Muscle layer of colon (tissue), 2 donors: ENCODE measurements at regions not wholly inside any gene's neighbourhood (a gene's known extent, or its start where the extent isn't known, plus 50 kb on each side); places are given as distances from the start of the nearest gene placed in this dataset.

Experiments used
- H3K27ac ChIP-seq: one replicate; pipeline ENCODE4 v1.7.0; 2013; ENCODE audit warnings: low read depth, mild to moderate bottlenecking, low read length, moderate library complexity
- H3K27me3 ChIP-seq, 2 donors: one replicate each; pipeline ENCODE4 v1.7.0; 2013; ENCODE audit warnings: low read length in 2 of 2, mild to moderate bottlenecking in 2 of 2; ENCODE audit not compliant: insufficient read depth in 2 of 2, control insufficient read depth in 1 of 2
- H3K36me3 ChIP-seq: one replicate; pipeline ENCODE4 v1.7.0; 2013; ENCODE audit warnings: mild to moderate bottlenecking, low read length; ENCODE audit not compliant: insufficient read depth
- H3K4me1 ChIP-seq: one replicate; pipeline ENCODE4 v1.7.0; 2013; ENCODE audit warnings: mild to moderate bottlenecking, low read length; ENCODE audit not compliant: insufficient read depth
- H3K4me3 ChIP-seq, 2 donors: one replicate each; pipeline ENCODE4 v1.7.0; 2013; ENCODE audit warnings: low read length in 2 of 2, low read depth in 1 of 2, mild to moderate bottlenecking in 1 of 2, moderate library complexity in 1 of 2
- H3K9ac ChIP-seq: one replicate; pipeline ENCODE4 v1.7.0; 2013; ENCODE audit warnings: low read length
- H3K9me3 ChIP-seq: one replicate; pipeline ENCODE4 v1.7.0; 2013; ENCODE audit warnings: mild to moderate bottlenecking, low read length
- donor health status: abdominal sarcoma.
- donor health status: Adenocarcinoma of cecum.

DNA sequence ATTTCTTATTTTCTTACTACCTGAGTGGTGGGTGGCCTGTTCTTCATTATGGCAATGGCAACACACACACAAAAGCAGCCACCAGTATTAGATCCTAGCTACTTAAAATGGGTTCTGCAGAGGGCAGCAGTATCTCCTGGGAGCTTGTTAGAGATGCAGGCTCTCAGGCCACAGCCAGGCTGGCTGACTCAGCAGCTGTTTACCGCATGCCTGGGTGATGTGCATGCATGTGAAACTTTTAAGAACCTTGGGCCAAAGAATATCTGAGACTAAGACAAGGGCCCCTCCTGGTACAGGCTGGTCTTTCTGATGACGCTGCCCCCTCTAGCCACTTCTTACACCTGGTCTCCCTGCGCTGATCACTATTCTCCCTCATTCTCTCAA is 399.0 kb downstream of the MED10 start:
- H3K4me3 ChIP-seq, result no peak overlapping the region
- H3K9me3 ChIP-seq, result no peaks in the 10 kb centered on the region
- no peaks in the 10 kb centered on the region for H3K36me3 ChIP-seq
- no peaks in the 10 kb centered on the region for H3K27me3 ChIP-seq
- no peaks in the 10 kb centered on the region for H3K4me1 ChIP-seq
- H3K27ac ChIP-seq, result no peak overlapping the region
- H3K9ac ChIP-seq, result no peak overlapping the region

DNA sequence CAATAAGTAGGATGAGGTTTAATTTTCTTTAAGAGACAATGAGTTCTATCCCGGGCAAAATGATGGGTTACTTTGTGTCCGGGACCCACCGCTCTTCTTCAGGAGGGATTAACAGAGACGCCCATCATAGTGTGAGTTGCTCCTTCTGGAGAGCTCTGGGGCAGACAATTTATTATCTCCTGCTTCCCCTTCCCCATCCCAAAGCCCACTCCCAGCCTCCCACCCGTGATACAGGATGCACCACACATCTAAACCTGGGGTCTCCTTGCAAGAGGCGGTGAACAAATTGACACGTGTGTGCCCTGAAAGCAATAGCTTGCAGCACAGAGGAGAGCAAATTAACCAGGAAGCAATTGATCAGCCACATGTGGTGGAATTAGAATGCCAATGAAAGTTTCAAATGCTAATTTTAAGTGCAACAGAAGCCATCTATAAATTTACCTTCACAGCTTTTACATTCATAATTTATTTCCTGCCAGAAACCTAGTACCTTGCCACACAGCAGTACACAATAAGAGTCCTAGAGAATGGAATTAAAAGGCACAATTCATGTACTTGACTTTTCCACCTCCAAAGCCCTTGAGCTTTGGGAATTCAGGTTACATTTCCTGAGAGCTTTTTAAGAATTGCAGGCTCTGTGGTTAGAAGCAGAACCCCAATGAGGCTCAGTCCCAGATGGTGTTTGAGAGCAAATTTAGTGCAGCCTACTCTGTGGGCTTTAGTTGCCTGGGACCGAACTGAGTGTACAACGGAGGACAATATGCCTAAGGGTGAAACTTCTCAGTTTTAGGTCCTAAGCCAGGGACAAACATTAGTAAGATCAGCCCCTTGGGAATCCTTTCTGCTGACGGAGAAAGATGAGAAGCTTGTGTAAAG is 399.6 kb downstream of the MED10 start:
- no peak overlapping the region for H3K27ac ChIP-seq
- no peak overlapping the region for H3K4me3 ChIP-seq
- no peaks in the 10 kb centered on the region for H3K9me3 ChIP-seq
- no peaks in the 10 kb centered on the region for H3K4me1 ChIP-seq
- H3K36me3 ChIP-seq, result no peaks in the 10 kb centered on the region
- no peaks in the 10 kb centered on the region for H3K27me3 ChIP-seq
- H3K9ac ChIP-seq, result no peak overlapping the region

DNA sequence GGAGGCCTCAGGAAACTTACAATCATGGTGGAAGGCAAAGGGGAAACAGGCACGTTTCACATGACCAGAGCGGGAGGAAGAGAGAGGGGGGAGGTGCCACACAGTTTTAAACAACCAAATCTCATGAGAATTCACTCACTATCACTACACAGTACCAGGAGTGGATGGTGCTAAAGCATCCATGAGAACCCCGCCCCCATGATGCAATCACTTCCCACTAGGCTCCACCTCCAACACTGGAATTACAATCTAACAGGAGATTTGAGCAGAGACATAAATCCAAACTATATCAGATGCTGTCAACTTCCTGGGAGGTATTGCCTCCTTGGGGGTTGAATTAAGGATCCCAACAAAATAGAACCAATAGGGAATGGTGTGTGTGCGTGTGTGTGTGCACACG is 407.1 kb downstream of the MED10 start:
- H3K4me3 ChIP-seq, result no peak overlapping the region
- H3K9me3 ChIP-seq, result no peaks in the 10 kb centered on the region
- H3K27ac ChIP-seq, result no peak overlapping the region
- no peaks in the 10 kb centered on the region for H3K27me3 ChIP-seq
- H3K9ac ChIP-seq, result no peak overlapping the region
- no peaks in the 10 kb centered on the region for H3K4me1 ChIP-seq
- H3K36me3 ChIP-seq, result no peaks in the 10 kb centered on the region

DNA sequence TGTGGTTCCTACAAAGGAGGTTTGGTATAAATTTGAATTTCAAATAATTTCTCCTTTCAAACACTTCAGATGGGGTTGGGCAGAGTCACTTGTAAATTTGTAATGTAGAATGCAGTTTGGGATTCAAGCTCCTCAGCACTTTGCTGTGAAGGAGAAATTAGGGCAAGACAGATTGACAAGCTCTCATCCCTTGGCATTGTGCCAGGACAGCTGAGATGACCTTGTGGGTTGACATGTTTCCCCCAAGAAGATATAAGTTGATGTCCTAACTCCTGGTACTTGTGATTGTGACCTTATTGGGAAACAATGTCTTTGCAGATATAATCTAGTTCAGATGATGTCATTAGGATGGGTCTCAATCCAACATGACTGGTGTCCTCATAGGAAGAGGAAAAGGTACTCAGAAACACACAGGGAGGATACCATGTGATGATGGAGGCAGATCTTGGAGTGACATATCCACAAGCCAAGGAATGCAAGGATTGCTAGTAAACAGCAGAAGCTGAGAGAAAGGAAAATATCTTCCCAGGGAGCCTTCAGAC is 408.3 kb downstream of the MED10 start:
- Histone ChIP-seq H3K27ac (no peak overlapping the region), H3K36me3 (no peaks in the 10 kb centered on the region), H3K4me3 (no peak overlapping the region), H3K4me1 (no peaks in the 10 kb centered on the region), H3K27me3 (no peaks in the 10 kb centered on the region), H3K9me3 (no peaks in the 10 kb centered on the region), H3K9ac (no peak overlapping the region)

DNA sequence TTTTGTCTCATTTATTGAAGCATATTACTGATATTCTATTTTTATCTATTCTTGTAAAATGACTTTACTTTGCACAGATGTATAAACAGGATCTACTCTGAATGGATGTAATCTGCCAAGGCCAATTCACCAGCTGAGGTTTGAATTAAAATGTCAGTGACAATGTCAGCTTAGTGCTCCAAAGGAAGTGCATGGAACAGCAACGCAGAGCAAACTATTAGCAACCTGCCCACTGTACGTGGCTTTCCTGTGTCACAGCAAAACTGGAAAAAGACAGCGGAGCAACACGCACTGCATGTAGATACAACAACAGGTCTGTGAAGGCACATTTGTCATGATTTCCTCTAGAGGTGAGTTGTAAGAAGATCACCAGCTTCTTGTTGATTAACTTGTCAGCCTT is 409.4 kb downstream of the MED10 start:
- no peak overlapping the region for H3K9ac ChIP-seq
- H3K36me3 ChIP-seq, result no peaks in the 10 kb centered on the region
- no peaks in the 10 kb centered on the region for H3K4me1 ChIP-seq
- H3K4me3 ChIP-seq, result no peak overlapping the region
- no peaks in the 10 kb centered on the region for H3K27me3 ChIP-seq
- no peak overlapping the region for H3K27ac ChIP-seq
- H3K9me3 ChIP-seq, result no peaks in the 10 kb centered on the region

DNA sequence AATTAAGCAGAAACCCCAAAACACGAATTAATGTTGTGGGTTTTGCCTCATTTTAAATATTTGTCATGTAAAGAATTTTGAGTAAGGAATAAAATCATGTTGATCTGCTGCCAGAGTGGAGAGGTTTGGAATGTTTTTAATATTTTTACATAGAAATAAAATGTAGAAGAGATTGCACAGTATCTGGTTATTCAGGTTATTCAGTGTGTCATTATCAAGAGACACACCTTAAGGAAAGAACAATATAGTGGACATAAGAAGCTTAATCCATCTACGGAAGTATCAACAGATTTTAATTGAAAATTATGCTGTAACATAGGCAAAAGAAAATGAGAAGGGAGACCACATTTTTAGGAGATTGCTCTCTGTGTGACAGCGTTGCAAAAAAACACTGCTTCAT is 410.4 kb downstream of the MED10 start:
- Histone ChIP-seq H3K9ac (no peak overlapping the region), H3K27ac (no peak overlapping the region), H3K4me1 (no peaks in the 10 kb centered on the region), H3K36me3 (no peaks in the 10 kb centered on the region), H3K27me3 (no peaks in the 10 kb centered on the region), H3K4me3 (no peak overlapping the region), H3K9me3 (no peaks in the 10 kb centered on the region)

DNA sequence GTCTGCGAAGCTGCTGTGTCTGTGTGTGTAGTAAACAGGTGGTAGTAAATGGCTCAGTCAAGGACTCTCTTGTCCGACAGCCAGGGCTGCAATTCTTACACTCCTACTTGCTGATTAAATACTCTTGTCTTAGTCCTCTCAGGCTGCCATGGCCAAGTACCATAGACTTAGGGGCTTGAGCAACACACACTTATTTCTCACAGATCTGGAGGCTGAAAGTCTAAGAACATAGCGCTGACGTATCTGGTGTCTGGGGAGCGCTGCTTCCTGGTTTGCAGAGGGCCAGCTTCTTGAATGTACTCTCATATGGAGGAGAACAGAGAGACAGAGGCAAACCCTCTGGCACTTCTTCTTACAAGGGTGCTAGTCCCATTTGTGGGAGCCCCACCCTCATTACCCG is 411.0 kb downstream of the MED10 start:
- H3K4me1 ChIP-seq, result no peaks in the 10 kb centered on the region
- no peak overlapping the region for H3K4me3 ChIP-seq
- no peaks in the 10 kb centered on the region for H3K9me3 ChIP-seq
- no peak overlapping the region for H3K27ac ChIP-seq
- H3K9ac ChIP-seq, result no peak overlapping the region
- no peaks in the 10 kb centered on the region for H3K27me3 ChIP-seq
- H3K36me3 ChIP-seq, result no peaks in the 10 kb centered on the region

DNA sequence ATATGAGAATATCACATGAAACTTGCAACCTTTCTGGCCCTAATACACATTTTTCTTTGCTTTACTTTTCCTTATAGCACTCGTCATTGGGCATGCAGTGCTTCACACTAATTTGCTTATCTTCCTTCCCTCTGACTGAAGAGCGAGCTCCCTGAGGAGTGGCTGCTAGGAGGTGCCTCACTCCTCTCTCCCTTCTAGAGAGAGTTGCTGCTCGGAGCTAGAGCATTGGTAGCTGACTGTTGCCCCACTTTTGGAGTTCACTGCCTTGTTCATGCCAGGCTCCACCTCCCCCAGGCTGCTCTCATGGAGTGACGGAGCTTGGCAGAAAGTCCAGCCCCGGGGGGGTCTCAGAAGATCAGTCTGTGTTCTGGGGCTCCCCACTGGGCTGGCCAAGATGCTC is 413.2 kb downstream of the MED10 start:
- H3K27me3 ChIP-seq, result no peaks in the 10 kb centered on the region
- H3K36me3 ChIP-seq, result no peaks in the 10 kb centered on the region
- H3K4me3 ChIP-seq, result no peak overlapping the region
- H3K4me1 ChIP-seq, result no peaks in the 10 kb centered on the region
- no peak overlapping the region for H3K9ac ChIP-seq
- no peaks in the 10 kb centered on the region for H3K9me3 ChIP-seq
- no peak overlapping the region for H3K27ac ChIP-seq

DNA sequence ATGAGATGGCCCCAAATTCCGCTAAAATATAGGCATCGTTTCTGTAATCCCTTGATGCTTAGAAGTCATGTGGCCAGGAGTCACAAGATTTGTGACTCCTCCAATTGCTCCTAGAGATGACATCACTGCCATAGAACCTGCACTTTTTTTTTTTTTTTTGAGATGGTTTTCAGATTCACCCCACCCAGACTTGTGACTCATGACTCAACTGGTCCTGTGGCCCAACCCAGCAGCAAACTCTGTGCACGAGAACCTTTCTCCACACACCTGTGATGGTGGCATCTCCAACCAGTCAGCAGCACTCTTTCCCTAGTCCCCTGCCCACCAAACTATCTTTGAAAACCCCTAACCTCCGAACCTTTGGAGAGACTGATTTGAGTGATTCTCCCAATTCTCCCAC is 414.0 kb downstream of the MED10 start:
- no peak overlapping the region for H3K4me3 ChIP-seq
- H3K9ac ChIP-seq, result no peak overlapping the region
- no peaks in the 10 kb centered on the region for H3K27me3 ChIP-seq
- H3K27ac ChIP-seq, result no peak overlapping the region
- H3K4me1 ChIP-seq, result no peaks in the 10 kb centered on the region
- no peaks in the 10 kb centered on the region for H3K36me3 ChIP-seq
- H3K9me3 ChIP-seq, result no peaks in the 10 kb centered on the region

DNA sequence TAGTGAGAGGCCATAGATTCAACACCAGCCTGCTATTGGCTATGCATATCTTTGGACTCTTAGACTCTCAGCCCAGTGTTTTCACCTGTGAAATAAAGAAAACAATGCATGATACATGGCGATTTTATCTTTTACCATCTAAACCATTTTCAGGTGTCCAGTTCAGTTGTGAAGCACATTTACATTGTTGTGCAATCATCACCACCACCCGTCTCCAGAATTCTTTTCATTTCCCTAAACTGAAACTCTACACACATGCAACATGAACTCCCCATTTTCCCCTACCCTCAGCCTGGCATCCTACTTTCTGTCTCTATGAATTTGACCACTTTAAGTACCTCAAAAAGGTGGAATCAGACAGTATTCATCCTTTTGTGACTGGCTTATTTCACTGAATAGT is 420.6 kb downstream of the MED10 start:
- H3K9ac ChIP-seq, result no peak overlapping the region
- no peaks in the 10 kb centered on the region for H3K27me3 ChIP-seq
- no peaks in the 10 kb centered on the region for H3K36me3 ChIP-seq
- no peaks in the 10 kb centered on the region for H3K4me1 ChIP-seq
- no peak overlapping the region for H3K27ac ChIP-seq
- no peak overlapping the region for H3K4me3 ChIP-seq
- no peaks in the 10 kb centered on the region for H3K9me3 ChIP-seq

DNA sequence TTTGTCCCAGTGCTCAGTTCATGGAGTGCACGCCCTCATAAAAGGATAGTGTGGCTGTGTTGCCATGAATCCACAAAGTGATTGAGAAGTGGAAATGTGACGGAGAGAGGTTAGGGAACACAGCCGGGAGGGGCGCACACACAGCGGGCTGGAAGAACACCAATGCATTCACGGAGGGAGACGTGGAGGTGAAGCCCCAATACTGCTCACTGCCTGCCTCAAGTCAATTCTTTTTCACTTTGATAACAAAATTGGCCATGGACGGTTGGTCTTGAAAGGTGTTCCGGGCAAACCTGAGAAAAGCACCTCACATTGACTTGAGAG is 424.1 kb downstream of the MED10 start:
- H3K27ac ChIP-seq, result no peak overlapping the region
- H3K36me3 ChIP-seq, result no peaks in the 10 kb centered on the region
- H3K9ac ChIP-seq, result no peak overlapping the region
- H3K27me3 ChIP-seq, result no peaks in the 10 kb centered on the region
- H3K9me3 ChIP-seq, result no peaks in the 10 kb centered on the region
- H3K4me1 ChIP-seq, result no peaks in the 10 kb centered on the region
- no peak overlapping the region for H3K4me3 ChIP-seq

DNA sequence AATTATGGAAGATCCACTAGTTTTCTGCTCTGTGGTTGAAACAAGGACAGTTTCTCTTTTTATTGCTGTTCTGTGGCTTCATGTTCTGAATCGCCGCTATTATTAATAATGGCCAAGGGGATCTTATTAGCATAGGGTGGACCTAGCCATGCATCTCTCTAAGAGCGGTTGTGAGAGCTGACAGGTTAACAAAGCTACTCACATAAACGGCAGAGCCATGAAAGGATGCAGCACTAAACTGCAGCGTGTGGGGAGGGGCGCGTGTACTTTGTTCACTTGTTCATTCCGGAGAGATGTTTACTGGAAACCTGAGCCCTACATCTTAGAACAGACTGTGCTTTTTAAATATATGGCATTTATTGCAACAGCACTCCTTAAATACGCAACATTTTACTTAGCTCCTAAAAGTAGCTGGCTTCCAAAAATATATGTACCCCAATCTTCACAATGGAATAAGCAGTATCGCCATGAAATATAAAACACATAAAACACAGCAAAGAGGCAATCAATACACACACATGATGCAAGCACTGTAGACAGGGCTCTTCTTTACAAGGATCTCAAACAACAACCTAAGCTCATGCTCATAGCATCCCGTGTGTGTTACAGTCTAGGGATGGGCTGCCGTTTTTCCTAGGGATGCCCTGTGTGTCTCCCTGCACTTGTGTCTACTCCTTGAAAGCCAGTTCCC is 424.6 kb downstream of the MED10 start:
- H3K9me3 ChIP-seq, result no peaks in the 10 kb centered on the region
- H3K4me1 ChIP-seq, result no peaks in the 10 kb centered on the region
- H3K27ac ChIP-seq, result no peak overlapping the region
- H3K4me3 ChIP-seq, result no peak overlapping the region
- no peak overlapping the region for H3K9ac ChIP-seq
- H3K36me3 ChIP-seq, result no peaks in the 10 kb centered on the region
- H3K27me3 ChIP-seq, result no peaks in the 10 kb centered on the region
